HG02588 (cell line): ENCODE measurements at regions not wholly inside any gene's neighbourhood (a gene's known extent, or its start where the extent isn't known, plus 50 kb on each side); places are given as distances from the start of the nearest gene placed in this dataset.
"Not testable (repeated sequence)": the region's sequence is repeated elsewhere in the genome, so short reads cannot be mapped to it uniquely, and the experiment has no call there.

Experiments
- ATAC-seq: cut with Tn5 transposase; IDR thresholded peaks from one replicate; pipeline ENCODE4 v1.9.1; 2021; ENCODE audit warnings: mild to moderate bottlenecking, moderate library complexity; ENCODE audit not compliant: unreplicated experiment

DNA sequence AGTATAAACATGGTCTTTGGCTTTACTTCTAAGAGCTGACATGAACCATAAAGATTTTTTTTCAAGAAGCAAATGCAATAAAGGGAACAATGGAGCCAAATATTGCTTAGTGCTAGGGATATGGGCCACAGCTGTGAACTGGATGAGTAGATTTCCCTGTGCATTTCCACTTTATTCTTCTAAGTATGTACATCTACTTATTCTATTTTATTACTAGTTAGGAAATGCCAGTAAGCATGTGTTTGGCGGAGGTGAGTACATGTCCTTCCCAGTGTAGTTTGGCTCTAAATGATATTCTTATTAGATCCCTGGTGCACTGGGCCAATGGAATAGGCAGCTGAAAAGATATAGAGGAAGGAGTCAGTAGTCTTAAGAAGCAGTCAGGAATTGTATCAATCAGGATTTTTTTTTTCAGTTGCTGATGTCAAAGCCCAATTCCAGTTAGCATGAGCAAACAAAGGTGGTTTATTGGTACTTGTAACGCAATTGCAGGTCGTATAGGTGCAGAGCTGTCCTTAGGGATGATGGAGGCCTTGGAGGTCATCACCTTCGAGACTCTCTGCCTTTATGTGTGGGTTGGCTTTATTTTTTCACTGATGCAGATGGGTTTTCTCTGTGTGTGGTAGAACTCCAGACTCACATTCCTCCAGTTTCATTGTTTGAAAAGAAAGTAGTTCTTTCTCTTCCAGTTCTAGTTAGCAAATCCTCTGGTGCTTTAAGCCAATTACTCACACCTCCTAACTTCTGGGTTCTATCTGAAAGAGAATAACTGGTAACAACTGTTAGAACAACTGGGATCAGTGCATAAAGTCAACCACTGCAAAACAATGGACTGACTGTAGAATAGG lies 139.0 kb upstream of the LRIG3 start:
- ATAC-seq: no peak

DNA sequence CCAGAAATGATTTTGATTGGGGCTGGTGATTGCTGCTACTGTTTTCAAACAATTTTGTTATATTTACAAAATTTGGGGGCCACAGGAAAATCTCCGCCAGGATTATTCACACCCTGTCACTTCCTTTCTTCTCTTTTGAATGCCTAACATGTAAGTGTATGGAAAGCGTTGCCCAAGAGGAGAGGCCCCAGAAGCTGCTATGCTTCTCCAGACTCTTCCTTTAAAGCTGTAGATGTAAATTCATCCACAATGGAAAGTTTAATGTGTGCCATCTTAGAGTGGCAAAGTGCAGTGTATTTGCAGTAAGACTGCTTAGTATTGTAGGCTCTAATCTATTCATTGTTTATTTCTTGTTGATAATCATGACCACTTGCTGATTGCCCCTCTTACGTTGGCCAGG lies 136.7 kb upstream of the LRIG3 start:
- ATAC-seq: no peak

DNA sequence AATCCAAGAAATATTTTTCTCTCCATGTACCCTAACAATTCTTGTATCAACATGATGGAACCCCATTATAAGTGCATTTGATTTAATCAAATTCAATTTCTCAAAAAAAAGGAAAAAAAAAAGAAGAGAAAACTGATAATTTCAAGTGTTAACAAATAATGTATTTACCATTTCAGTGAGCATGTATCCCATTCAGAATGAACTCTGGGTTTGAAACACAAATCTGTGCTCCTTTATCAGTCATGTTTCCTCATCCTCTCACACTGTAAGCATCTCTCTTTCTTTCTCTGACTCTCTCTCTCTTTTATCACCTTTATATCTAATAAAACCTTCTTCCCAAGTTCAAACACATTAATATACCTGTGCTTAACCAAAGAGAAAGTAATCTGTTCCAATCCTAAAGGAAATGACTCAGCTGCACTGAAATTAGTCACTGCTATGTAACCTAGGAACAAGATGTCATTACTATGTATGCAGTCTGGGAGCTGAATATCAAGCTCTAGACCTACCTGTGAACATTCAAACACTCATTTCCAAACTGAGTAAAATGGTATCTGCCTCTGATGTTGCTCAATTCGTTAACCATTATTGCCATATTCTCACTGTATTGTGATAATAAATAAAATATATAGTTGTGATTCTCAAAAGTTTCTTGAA lies 135.0 kb upstream of the LRIG3 start:
- ATAC-seq: no peak

DNA sequence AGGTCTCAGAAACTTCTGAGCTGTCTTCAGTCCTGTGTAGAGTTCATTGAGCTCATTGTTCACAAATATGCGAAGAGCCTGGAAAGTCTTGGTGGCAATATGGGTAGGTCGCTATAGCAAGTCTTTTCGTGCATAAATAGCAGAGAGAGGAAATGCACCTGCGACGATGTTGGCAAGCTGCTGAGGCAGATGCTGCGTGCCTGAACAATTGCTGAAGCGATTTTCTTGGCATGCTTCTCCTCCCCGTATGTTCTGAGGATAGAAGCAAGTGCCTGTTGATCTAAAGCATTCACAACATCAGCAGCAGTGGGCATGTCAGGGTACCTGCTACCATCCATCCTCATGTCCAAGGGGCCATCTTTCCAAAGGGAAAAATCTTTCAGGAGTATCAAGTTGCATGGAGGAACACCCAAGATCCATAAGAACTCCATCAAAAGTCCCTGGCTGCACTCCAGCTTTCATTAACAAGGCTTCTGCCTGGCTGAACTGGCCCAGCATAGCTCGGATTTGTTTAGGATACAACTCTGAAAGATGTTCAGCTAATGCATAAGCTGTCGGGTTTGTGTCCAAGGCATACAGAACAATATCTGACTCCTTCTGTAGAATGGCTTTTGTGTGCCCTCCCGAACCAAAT lies 133.1 kb upstream of the LRIG3 start:
- not testable (repeated sequence) for ATAC-seq

DNA sequence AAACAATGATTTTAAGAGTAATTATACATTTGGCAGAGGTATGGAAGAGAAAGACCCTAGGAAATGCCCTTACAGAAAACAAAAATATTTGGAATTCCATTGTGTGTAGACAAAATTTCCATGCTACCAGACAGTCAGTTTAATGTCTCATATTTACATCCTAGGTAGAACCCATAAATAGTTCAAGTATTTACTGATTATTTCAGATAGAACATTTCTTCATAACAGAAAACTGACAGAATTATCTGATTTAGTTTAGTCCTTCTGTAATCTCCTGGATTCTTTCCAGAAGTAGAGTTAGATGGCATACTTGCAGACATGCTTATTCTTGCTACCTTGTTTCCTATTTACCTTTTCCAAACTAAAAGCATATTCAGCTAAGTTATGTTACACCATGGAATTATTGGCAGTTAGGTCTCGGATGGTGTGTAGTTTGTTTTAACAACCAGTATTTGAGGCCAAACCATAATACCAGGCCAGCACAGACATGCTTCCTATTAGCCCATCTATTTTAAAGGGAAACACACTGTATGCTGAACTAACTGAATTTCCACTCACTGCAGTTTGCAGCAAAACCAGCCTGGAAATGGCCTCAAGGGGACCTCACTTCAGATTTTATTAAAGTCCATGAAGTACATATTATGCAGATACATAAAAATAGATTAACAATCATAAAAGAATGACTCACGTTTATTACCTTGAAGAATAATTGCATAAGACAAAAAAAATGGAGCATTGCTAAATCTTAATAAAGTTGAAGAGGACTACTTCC lies 126.6 kb upstream of the LRIG3 start:
- ATAC-seq: no peak

DNA sequence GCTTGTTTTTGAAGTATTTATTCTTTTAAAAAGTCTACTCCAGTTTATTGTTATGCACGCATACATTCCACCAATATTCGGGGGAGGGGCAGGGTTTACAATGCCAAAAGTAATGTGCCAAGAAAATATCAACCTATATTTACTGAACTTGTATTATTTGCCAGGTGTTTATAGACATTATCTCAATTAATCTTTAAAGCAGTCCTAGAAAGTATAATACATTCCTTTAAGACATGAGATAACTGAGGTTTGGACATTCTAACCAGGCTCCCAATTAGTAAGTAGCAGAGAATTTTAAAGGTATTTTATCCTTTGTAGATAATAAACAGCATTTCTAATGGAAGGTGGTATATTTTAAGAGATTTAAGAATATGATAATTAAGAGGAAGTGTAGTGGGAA lies 124.5 kb upstream of the LRIG3 start:
- ATAC-seq: no peak

DNA sequence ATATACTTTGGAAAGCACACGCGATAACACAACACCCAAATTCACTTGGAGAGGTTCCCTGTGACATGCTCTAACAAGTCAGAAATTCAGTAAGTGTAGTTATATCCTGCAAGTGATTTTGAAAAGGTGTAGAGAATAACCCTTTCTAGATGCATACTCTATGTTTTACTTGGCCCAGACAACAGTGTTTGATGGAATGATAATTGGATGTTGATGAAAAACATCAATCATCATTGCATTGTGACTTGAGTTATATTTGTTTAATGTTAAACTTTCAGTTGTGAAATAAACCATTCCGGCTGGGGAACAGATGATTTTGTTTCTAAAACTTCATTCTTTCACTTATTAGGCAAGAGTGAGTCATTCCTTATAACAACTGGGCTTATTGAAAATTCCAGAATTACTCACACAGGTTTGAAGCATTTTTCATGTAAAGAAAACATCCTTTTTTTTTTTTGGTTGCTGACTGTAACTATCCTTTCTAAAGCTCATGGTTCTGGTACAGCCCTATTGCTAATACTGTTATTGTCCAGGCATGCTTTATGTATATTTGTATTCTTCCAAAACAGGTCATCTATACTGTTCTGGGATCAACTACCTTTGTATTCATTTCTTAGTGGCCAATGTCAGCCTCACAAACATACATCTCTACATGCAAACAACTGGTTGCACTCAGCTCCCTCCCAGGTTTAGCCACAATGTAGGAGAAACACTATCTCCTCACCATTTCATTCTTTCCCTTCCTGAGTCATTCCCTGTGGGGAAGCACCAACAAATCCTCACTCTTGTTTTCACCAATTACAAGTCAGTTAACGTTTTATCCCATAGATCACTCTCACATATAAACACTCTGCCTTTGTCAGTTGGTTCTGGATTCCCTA lies 121.2 kb upstream of the LRIG3 start:
- ATAC-seq: no peak

DNA sequence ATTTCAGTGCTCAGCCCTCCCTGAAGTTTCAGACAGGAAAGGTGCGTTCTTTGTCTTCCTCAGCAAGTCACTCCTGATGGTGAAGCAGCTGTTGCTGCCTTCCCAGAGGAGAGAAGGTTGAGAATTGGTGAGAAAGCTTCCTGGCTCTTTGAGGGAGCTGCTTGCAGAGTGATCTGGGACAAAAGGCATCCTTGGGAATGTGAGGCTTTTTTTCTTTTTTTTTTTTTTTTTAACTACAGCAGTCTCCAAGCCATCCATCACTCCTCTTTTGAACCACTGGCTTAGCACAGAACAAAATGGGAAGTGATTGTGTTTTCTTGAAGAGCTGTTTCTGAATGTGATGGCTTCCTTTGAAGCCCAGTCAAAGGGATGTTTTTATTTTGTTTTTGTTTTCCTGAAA lies 120.4 kb upstream of the LRIG3 start:
- no peak for ATAC-seq

DNA sequence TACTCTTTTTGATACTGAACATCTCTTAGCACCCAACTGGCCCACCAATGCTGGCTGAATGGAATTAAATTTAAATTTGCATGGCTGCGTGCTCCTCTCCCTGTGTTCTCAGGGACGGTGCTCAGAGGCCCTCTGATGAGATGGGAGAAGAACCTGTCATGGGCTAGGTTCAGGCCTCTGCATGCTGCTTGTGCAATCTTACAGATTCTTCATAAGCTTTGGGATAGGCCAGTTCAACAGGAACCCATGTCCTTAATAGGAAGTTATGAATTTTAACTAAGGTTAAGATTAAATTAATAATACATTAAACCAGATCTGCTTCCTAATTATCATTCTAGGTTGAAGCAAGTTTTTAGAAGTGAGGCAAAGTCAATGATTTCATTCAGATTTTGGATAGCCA lies 119.7 kb upstream of the LRIG3 start:
- no peak for ATAC-seq

DNA sequence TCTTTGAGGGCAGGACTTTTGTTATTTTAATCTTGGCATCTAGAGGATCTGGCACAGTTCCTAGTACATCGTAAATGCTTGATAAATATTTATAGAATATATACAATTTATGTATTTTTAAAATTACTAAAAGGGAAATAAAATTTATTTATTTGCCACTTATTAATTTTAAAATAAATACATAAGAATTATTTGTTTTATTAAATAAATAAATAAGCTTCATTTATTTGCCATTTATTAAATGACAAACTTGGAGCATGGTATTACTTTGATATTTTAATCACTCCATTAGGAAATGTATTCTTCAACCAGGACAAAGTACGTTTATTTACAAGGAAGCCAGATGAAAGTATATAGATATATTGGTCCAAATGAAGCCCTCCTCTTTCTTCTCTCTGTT lies 118.7 kb upstream of the LRIG3 start:
- ATAC-seq: no peak

DNA sequence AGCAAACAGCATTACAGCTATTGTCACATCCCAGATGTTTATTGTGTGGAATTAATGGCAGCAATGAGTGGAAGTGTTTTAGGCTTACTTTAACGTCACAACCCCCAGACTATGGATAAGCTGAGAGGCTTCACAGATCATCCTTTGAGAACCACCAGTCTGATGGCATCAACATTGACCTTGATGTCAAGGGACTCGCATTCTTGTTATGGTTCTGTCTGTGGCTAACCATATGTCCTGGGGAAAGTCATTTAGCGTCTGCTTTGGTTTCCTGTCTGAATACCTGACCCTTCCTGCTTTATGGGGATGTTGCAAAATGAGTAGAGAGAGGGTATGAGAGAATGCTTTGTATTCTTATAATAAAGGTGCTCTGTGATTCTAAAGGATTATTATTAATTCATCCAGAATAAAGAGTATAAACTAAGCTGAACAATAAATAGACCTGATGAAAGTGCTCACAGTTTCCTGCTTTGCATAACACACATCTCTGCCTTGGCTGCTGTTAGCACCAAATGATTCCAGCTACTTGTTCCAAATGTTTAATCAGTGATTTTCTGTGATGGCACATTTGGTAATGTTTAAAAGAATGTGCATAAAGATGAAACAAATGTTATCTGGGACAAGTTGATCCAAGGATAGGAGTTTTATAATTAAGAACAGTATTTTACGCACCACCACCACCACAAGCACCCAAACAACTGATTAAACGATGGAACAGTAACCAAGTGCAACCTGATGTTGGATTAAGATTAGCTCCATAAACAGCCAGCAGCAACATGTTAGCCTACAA lies 116.9 kb upstream of the LRIG3 start:
- ATAC-seq: no peak

DNA sequence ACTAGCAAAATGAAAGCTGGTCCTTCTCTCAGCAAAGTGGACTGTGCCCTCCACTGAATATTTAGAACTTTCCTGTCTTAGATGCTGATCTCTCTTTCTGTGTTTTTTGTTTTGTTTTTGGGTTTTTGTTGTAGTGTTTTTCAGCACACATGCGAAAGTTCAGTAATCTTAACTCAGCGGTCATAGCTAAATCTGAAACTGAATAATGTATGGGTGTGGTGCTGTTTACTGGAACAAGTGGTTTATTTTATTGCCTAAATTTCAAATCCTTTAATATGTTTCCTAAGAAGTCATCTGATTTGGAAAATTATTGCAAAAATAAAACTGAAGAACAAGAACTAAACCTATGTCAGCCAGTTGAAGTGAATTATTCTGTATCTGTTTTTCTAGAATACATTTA lies 116.0 kb upstream of the LRIG3 start:
- no peak for ATAC-seq

DNA sequence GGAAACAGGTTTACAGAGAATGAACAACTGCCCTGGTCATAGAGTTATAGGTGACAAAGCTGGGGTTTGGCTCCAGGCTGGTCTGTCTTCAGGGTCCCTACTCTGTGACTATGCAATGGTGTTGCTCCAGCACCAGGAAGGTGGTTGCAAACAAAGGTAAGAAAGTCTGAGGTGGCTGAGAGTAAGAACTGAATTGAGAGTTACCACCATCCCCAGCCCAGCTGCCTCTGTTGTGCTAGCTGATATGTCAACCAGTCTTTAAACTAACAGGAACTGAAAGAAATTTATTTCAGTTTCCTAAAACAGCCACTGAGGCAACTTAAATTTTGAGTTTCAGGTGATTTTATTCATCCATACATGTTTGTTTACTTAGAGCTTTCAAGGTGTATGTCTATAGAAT lies 111.0 kb upstream of the LRIG3 start:
- no peak for ATAC-seq

DNA sequence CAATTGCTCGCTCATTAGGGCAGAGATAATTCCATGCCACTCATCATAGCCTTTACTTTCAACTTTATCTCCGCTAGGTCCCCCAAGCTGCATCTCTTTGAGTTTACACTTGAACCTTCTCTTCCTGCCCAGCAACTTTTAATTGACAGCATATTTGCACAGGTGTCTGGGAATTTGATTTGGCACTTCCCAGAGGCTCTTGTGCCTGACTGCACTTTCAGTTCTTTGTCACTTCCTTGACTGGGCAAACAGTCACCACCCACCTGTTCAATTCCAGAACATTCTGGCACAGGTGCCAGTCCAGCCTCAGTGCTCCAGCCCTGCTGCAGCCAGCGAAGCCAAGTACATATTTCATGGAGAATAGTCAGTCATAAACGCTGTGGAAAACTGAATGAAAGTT lies 110.1 kb upstream of the LRIG3 start:
- ATAC-seq: no peak

DNA sequence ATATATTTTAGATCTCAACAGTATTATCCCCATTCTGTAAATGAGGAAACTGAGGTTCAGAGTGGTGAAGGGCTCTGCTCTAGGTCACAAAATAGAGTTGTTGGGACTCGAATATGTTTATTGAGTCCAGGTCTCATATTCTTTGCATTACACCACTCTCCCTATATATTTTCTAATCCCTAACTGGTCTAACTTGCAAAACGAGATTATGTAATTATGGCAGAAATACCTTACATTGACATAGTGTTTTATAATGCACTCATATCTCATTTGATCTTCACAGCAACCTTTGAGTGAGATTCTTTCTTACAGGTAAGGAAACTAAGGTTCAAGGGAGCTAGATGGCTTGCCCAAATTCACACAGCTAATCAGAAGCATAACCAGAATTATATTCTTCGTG lies 106.9 kb upstream of the LRIG3 start:
- no peak for ATAC-seq

DNA sequence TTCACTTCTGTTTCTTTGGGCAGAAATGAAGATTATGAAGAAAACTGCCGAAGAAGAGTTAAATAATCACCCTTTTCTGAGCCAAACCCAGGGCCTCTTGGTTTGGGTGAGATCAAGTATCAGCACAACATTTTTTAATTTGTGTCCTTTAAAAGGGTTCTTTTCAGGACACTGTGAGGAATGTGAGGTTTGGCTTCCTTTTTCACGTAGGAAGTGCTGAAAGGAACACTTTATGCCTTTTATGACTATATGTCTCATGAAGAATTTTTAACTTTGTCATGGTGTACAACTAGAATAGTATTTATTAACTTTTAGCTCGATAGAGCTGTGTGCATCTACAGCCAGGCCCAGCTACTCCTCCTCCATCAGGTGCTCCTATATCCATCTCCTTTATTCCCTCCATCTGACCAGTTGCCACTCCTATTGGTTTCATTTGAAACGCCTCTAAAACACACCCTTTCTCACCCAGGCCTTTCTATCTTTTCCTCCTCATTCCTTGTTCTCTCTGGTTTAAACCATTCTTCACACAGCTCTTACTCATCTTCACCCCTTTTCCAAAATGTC lies 103.6 kb upstream of the LRIG3 start:
- ATAC-seq: no peak

DNA sequence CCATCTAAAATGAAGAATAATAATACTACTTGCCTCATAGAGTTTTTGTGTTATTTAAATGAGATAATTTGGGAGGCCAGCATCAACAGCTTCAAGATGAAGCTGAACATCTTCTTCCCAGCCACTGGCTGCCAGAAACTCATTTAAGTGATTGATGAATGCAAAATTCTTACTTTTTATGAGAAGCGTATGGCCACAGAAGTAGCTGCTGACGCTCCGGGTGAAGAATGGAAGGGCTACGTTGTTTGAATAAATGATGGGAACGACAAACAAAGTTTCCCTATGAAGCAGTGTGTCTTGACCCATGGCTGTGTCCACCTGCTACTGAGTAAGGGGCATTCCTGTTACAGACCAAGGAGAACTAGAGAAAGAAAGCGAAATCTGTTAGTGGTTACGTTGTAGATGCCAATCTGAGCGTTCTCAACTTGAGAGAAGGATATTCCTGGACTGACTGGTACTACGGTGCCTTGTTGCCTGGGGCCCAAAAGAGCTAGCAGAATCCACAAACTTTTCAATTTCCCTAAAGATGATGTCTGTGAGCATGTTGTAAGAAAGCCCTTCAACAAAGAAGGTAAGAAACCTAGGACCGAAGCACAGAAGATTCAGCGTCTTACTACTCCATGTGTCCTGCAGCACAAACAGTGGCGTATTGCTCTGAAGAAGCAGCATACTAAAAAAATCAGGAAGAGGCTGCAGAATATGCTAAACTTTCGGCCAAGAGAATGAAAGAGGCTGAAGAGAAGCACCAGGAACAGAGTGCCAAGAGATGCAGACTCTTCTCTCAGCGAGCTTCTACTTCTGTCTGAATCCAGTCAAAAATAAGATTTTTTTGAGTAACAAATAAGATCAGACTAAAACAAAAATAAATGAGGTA lies 100.0 kb upstream of the LRIG3 start:
- no peak for ATAC-seq

DNA sequence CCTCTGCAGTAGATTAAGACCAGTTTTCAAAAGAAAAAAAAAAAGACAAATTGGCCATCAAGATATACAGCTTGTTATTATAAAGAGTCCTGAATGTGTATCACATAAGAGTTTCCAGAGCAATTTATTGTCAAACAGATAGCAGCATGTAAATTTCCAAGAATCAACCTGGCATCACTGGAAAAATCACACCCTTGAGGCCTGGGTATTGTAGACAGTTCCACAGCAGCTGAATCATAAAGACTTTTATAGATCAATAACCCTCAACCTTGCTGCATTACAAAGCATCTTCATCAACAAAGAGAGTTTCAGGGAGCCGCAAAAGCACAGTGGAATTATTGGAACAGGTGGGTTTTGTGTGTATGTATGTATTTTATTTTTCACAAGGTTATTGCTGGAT lies 94.6 kb upstream of the LRIG3 start:
- ATAC-seq: no peak
